AG09309 (cell line): ENCODE measurements at regions not wholly inside any gene's neighbourhood (a gene's known extent, or its start where the extent isn't known, plus 50 kb on each side); places are given as distances from the start of the nearest gene placed in this dataset.

ENCODE experiments used
- DNase-seq: peaks from one replicate; pipeline ENCODE4 v3.0.0-alpha.2; 2010; ENCODE audit warnings: low read depth
- H3K4me3 ChIP-seq: 2 replicates; pipeline ENCODE4 v1.5.1; 2011; ENCODE audit warnings: mild to moderate bottlenecking, low read depth, low read length, moderate library complexity; ENCODE audit not compliant: control insufficient read depth
- CTCF ChIP-seq: IDR thresholded peaks from 2 replicates; pipeline ENCODE4 v1.5.1; 2011; ENCODE audit warnings: mild to moderate bottlenecking, low read depth, low read length, inconsistent platforms; ENCODE audit not compliant: insufficient read depth, control insufficient read depth; ENCODE audit errors: missing control alignments

DNA sequence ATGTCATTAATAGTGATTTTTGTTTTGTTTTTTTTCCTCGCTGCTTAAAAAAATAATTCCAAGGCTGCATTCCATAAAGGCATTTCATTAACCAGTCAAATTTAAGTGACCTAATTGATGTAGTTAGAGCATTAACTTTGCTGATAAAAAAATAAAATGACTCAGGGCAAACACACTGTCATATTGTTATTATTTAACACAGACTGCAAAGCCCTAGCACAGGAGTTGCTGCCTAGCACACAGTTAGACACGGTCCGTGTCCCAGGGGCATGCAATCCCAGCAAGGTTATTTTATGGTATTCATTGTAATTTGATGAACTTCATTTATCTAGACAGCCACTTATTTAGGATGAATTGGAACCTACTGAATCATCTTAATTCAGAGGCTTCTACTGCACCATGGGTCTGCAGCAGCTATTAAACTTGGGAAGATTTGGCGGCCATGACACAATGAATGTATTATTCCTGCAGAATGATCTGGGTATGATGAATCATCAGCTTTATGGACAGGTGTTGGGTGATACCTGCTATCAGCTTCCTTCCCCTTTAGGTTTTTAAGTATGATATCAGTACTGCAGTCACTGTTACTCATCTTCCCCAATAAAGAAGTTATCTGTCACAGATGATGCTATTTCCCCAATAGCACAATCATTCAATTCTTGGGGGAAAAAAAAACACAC, 182.7 kb downstream of the PPARGC1A start:
- no peak overlapping the region for H3K4me3 ChIP-seq
- TF ChIP-seq CTCF: no peak
- no peak for DNase-seq

GRCh38 chr4:23700197-23700596, 189.7 kb downstream of the PPARGC1A start:
- no peak overlapping the region for H3K4me3 ChIP-seq
- no peak for DNase-seq
- no peak for TF ChIP-seq CTCF

GRCh38 chr4:23697722-23698121, 192.1 kb downstream of the PPARGC1A start:
- no peak overlapping the region for H3K4me3 ChIP-seq
- DNase-seq: no peak
- no peak for TF ChIP-seq CTCF

GRCh38 chr4:23697001-23697528, 192.8 kb downstream of the PPARGC1A start:
- no peak for TF ChIP-seq CTCF
- no peak for DNase-seq
- H3K4me3 ChIP-seq: no peak overlapping the region

DNA sequence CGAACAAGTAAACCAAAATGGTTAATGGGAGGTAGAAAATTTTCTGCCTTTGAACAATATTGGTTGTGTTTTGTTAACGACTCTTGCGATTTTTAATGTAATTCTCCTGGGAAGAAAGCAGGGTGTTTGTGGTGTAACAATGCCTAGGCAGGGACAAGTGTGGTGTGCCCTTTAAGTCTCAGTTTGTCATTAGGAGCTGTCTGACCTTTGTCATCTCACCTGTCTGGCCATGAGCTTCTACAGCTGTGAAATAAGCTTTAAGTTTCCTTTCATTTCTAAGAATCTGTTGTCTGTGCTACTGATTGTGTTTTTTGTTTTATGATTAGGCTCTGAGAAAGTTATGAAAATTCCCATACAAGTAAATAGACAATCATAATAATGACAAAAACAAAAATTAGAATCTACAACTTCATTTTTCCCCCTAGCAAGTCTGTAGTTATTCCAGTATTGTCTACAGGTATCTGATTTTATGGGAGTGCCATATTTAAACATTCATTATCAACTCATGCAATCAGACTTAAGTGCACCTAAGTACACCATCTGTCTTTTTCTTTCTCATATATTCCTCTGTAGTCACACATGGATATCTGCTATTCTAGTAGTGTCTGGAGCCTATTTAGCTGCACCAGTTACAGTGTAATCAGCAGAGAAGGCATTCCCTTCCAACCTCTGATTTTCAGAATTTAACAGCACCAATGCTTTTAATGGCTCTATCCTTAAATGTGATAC, 203.5 kb downstream of the PPARGC1A start:
- no peak for DNase-seq
- no peak for TF ChIP-seq CTCF
- H3K4me3 ChIP-seq: no peak overlapping the region

- TF ChIP-seq CTCF: no peak
- DNase-seq: no peak
- H3K4me3 ChIP-seq: no peak overlapping the region
These were observed 204.4 kb downstream of the PPARGC1A start for GRCh38 chr4:23685471-23685870.
